ENCODE measurements at regions not wholly inside any gene's neighbourhood (a gene's known extent, or its start where the extent isn't known, plus 50 kb on each side); places are given as distances from the start of the nearest gene placed in this dataset.

GRCh38 chr3:154507727-154508126, 77.7 kb upstream of the GPR149 start:
- Histone ChIP-seq H2AFZ (ENCODE audit: low read depth, low read length) (no peak overlapping the region), H3K36me3 (ENCODE audit: insufficient read depth, low read length) (no peaks in the 10 kb centered on the region), H3K27ac (ENCODE audit: low read length) (no peak overlapping the region), H3K79me2 (ENCODE audit: insufficient read depth, low read length) (no peaks in the 10 kb centered on the region), H3K27me3 (ENCODE audit: insufficient read depth, low read length, poor library complexity) (no peaks in the 10 kb centered on the region), H4K20me1 (ENCODE audit: insufficient read depth, low read length) (no peaks in the 10 kb centered on the region), H3K4me1 (ENCODE audit: insufficient read depth, low read length) (no peaks in the 10 kb centered on the region), H3K4me3 (ENCODE audit: low read depth in 1 of 2, low read length in 2 of 2) (no peak overlapping the region), H3K9me3 (ENCODE audit: insufficient read depth, low read length, severe bottlenecking) (no peaks in the 10 kb centered on the region), H3K4me2 (ENCODE audit: insufficient read depth, low read length) (no peak overlapping the region), H3K9ac (ENCODE audit: low read depth, low read length) (no peak overlapping the region)
- no peak for ATAC-seq (ENCODE audit: insufficient read depth, low read depth)
- no peak for DNase-seq
- no peak for TF ChIP-seq EZH2 (IDR thresholded peaks at IDR 0.05; ENCODE audit: borderline replicate concordance, low read depth, low read length, severe bottlenecking)
- TF ChIP-seq CTCF (IDR thresholded peaks at IDR 0.05; ENCODE audit: borderline replicate concordance, extremely low read depth, low read length, poor library complexity, severe bottlenecking): no peak

- TF ChIP-seq EZH2 (IDR thresholded peaks at IDR 0.05; ENCODE audit: borderline replicate concordance, low read depth, low read length, severe bottlenecking) (no peak), CTCF (IDR thresholded peaks at IDR 0.05; ENCODE audit: borderline replicate concordance, extremely low read depth, low read length, poor library complexity, severe bottlenecking) (no peak)
- Histone ChIP-seq H3K4me2 (ENCODE audit: insufficient read depth, low read length) (no peak overlapping the region), H3K4me3 (ENCODE audit: low read depth in 1 of 2, low read length in 2 of 2) (no peak overlapping the region), H3K27ac (ENCODE audit: low read length) (no peak overlapping the region), H3K9ac (ENCODE audit: low read depth, low read length) (no peak overlapping the region), H3K9me3 (ENCODE audit: insufficient read depth, low read length, severe bottlenecking) (no peaks in the 10 kb centered on the region), H3K36me3 (ENCODE audit: insufficient read depth, low read length) (no peaks in the 10 kb centered on the region), H3K79me2 (ENCODE audit: insufficient read depth, low read length) (no peaks in the 10 kb centered on the region), H2AFZ (ENCODE audit: low read depth, low read length) (no peak overlapping the region), H3K27me3 (ENCODE audit: insufficient read depth, low read length, poor library complexity) (no peaks in the 10 kb centered on the region), H3K4me1 (ENCODE audit: insufficient read depth, low read length) (no peaks in the 10 kb centered on the region), H4K20me1 (ENCODE audit: insufficient read depth, low read length) (no peaks in the 10 kb centered on the region)
- ATAC-seq (ENCODE audit: insufficient read depth, low read depth) (no peak), DNase-seq (no peak)
Observed at GRCh38 chr3:154496978-154497377, 67.0 kb upstream of the GPR149 start.

- no peak overlapping the region for H2AFZ ChIP-seq (ENCODE audit: low read depth, low read length)
- H3K9ac ChIP-seq (ENCODE audit: low read depth, low read length): no peak overlapping the region
- H3K4me2 ChIP-seq (ENCODE audit: insufficient read depth, low read length): no peak overlapping the region
- no peak overlapping the region for H3K4me3 ChIP-seq (ENCODE audit: low read depth in 1 of 2, low read length in 2 of 2)
- no peaks in the 10 kb centered on the region for H3K4me1 ChIP-seq (ENCODE audit: insufficient read depth, low read length)
- no peaks in the 10 kb centered on the region for H3K9me3 ChIP-seq (ENCODE audit: insufficient read depth, low read length, severe bottlenecking)
- DNase-seq (no peak), ATAC-seq (ENCODE audit: insufficient read depth, low read depth) (no peak)
- H3K36me3 ChIP-seq (ENCODE audit: insufficient read depth, low read length): no peaks in the 10 kb centered on the region
- no peak overlapping the region for H3K27ac ChIP-seq (ENCODE audit: low read length)
- no peaks in the 10 kb centered on the region for H3K27me3 ChIP-seq (ENCODE audit: insufficient read depth, low read length, poor library complexity)
- no peaks in the 10 kb centered on the region for H3K79me2 ChIP-seq (ENCODE audit: insufficient read depth, low read length)
- TF ChIP-seq EZH2 (IDR thresholded peaks at IDR 0.05; ENCODE audit: borderline replicate concordance, low read depth, low read length, severe bottlenecking) (no peak), CTCF (IDR thresholded peaks at IDR 0.05; ENCODE audit: borderline replicate concordance, extremely low read depth, low read length, poor library complexity, severe bottlenecking) (no peak)
- no peaks in the 10 kb centered on the region for H4K20me1 ChIP-seq (ENCODE audit: insufficient read depth, low read length)
Observed at GRCh38 chr3:154496540-154496939, 66.5 kb upstream of the GPR149 start.

- TF ChIP-seq EZH2 (IDR thresholded peaks at IDR 0.05; ENCODE audit: borderline replicate concordance, low read depth, low read length, severe bottlenecking) (no peak), CTCF (IDR thresholded peaks at IDR 0.05; ENCODE audit: borderline replicate concordance, extremely low read depth, low read length, poor library complexity, severe bottlenecking) (no peak)
- Histone ChIP-seq H3K27ac (ENCODE audit: low read length) (no peak overlapping the region), H3K4me2 (ENCODE audit: insufficient read depth, low read length) (no peak overlapping the region), H4K20me1 (ENCODE audit: insufficient read depth, low read length) (no peaks in the 10 kb centered on the region), H3K36me3 (ENCODE audit: insufficient read depth, low read length) (no peaks in the 10 kb centered on the region), H3K4me3 (ENCODE audit: low read depth in 1 of 2, low read length in 2 of 2) (no peak overlapping the region), H3K4me1 (ENCODE audit: insufficient read depth, low read length) (no peaks in the 10 kb centered on the region), H3K79me2 (ENCODE audit: insufficient read depth, low read length) (no peaks in the 10 kb centered on the region), H3K9me3 (ENCODE audit: insufficient read depth, low read length, severe bottlenecking) (no peaks in the 10 kb centered on the region), H3K9ac (ENCODE audit: low read depth, low read length) (no peak overlapping the region), H3K27me3 (ENCODE audit: insufficient read depth, low read length, poor library complexity) (no peaks in the 10 kb centered on the region), H2AFZ (ENCODE audit: low read depth, low read length) (no peak overlapping the region)
- no peak for ATAC-seq (ENCODE audit: insufficient read depth, low read depth)
- DNase-seq: no peak
Observed at GRCh38 chr3:154486949-154487348, 57.0 kb upstream of the GPR149 start.
